GM23248 (cell line): ENCODE measurements at regions not wholly inside any gene's neighbourhood (a gene's known extent, or its start where the extent isn't known, plus 50 kb on each side); places are given as distances from the start of the nearest gene placed in this dataset.

Source experiments
- EZH2 ChIP-seq: fragments of 200-600 bp; sonication (generic); IDR thresholded peaks from 2 replicates; pipeline ENCODE4 v1.6.1; 2018; ENCODE audit warnings: antibody characterized with exemption, mild to moderate bottlenecking; ENCODE audit not compliant: insufficient read depth, poor library complexity, severe bottlenecking
- EZH2phosphoT487 ChIP-seq: fragments of 200-600 bp; sonication (generic); IDR thresholded peaks from 2 replicates; pipeline ENCODE4 v1.6.1; 2018; ENCODE audit warnings: antibody characterized with exemption, moderate library complexity, mild to moderate bottlenecking, low read depth; ENCODE audit not compliant: insufficient read depth

GRCh38 chr13:107562203-107562602, 653.1 kb downstream of the LIG4 start:
- no peak for TF ChIP-seq EZH2
- TF ChIP-seq EZH2phosphoT487, result no peak
